Neural cell (in vitro differentiated cells): ENCODE measurements at regions not wholly inside any gene's neighbourhood (a gene's known extent, or its start where the extent isn't known, plus 50 kb on each side); places are given as distances from the start of the nearest gene placed in this dataset.

Experiments
- H2AFZ ChIP-seq: fragments of 200-600, 300-800 bp; sonication (generic), shearing (Covaris generic); 2 replicates; pipeline ENCODE4 v1.6.0; 2014; ENCODE audit warnings: low read depth, mild to moderate bottlenecking, antibody characterized with exemption, low read length, moderate library complexity
- H3F3A ChIP-seq: fragments of 200-600 bp; shearing (Covaris generic); 2 replicates; pipeline ENCODE4 v1.6.1; 2016; ENCODE audit warnings: mild to moderate bottlenecking, moderate library complexity, mixed read lengths, antibody characterized with exemption, low read length; ENCODE audit not compliant: insufficient read depth, poor library complexity, severe bottlenecking
- H3K27ac ChIP-seq: fragments of 200-600, 300-800 bp; sonication (generic), shearing (Covaris generic); 2 replicates; pipeline ENCODE4 v1.5.1; 2014; ENCODE audit warnings: mild to moderate bottlenecking, low read length, moderate library complexity
- H3K27me3 ChIP-seq: fragments of 300-800, 200-600 bp; sonication (generic), shearing (Covaris generic); 2 replicates; pipeline ENCODE4 v1.6.0; 2014; ENCODE audit warnings: mild to moderate bottlenecking, low read depth, low read length, moderate library complexity; ENCODE audit not compliant: insufficient read depth
- H3K36me3 ChIP-seq: fragments of 300-800, 200-600 bp; sonication (generic), shearing (Covaris generic); 2 replicates; pipeline ENCODE4 v1.5.1; 2014; ENCODE audit warnings: mild to moderate bottlenecking, antibody characterized with exemption, low read length, moderate library complexity; ENCODE audit not compliant: insufficient read depth
- H3K4me2 ChIP-seq: fragments of 300-800, 200-600 bp; sonication (generic), shearing (Covaris generic); 2 replicates; pipeline ENCODE4 v1.6.0; 2014; ENCODE audit warnings: mild to moderate bottlenecking, low read length
- H3K4me3 ChIP-seq: fragments of 300-800, 200-600 bp; sonication (generic), shearing (Covaris generic); 2 replicates; pipeline ENCODE4 v1.5.1; 2014; ENCODE audit warnings: mild to moderate bottlenecking, low read length, moderate library complexity
- H3K79me2 ChIP-seq: fragments of 200-600 bp; shearing (Covaris generic); replicated peaks from 2 replicates; pipeline ENCODE4 v1.6.0; 2014; ENCODE audit warnings: mild to moderate bottlenecking, low read length, moderate library complexity; ENCODE audit not compliant: insufficient read depth
- H3K9ac ChIP-seq: fragments of 300-800, 200-600 bp; sonication (generic), shearing (Covaris generic); 2 replicates; pipeline ENCODE4 v1.6.1; 2016; ENCODE audit warnings: mild to moderate bottlenecking, low read length, mixed read lengths
- H3K9me2 ChIP-seq: fragments of 200-600 bp; shearing (Covaris generic); 2 replicates; pipeline ENCODE4 v1.6.1; 2016; ENCODE audit warnings: mild to moderate bottlenecking, low read length, mixed read lengths; ENCODE audit not compliant: insufficient read depth
- H3K9me3 ChIP-seq: fragments of 200-600, 300-800 bp; sonication (generic), shearing (Covaris generic); 2 replicates; pipeline ENCODE4 v1.6.1; 2016; ENCODE audit warnings: mild to moderate bottlenecking, mixed run types, low read length, moderate library complexity, mixed read lengths
- H4K20me1 ChIP-seq: fragments of 200-600 bp; shearing (Covaris generic); 2 replicates; pipeline ENCODE4 v1.6.1; 2016; ENCODE audit warnings: mild to moderate bottlenecking, mixed run types; ENCODE audit not compliant: insufficient read depth
- CTCF ChIP-seq: fragments of 450-650 bp; IDR thresholded peaks from 2 replicates; pipeline ENCODE4 v1.5.1; 2014; ENCODE audit warnings: antibody characterized with exemption, mild to moderate bottlenecking, moderate library complexity; ENCODE audit not compliant: poor library complexity, severe bottlenecking
- EP300 ChIP-seq: fragments of 450-650 bp; conservative IDR thresholded peaks from 2 replicates; pipeline ENCODE4 v1.6.1; 2014; ENCODE audit warnings: antibody characterized with exemption, mild to moderate bottlenecking, moderate library complexity; ENCODE audit not compliant: poor library complexity, severe bottlenecking
- EZH2 ChIP-seq: fragments of 200-600, 300-800 bp; shearing (Covaris generic), sonication (generic); IDR thresholded peaks from 2 replicates; pipeline ENCODE4 v1.6.1; 2014; ENCODE audit warnings: antibody characterized with exemption, low read length, borderline replicate concordance, mild to moderate bottlenecking; ENCODE audit not compliant: insufficient read depth, poor library complexity, severe bottlenecking
- MXI1 ChIP-seq: fragments of 450-650 bp; conservative IDR thresholded peaks from 2 replicates; pipeline ENCODE4 v1.6.1; 2014; ENCODE audit warnings: antibody characterized with exemption, mild to moderate bottlenecking; ENCODE audit not compliant: poor library complexity, severe bottlenecking
- POLR2AphosphoS5 ChIP-seq: IDR thresholded peaks from 2 replicates; pipeline ENCODE4 v1.6.1; 2012
- RAD21 ChIP-seq: fragments of 450-650 bp; conservative IDR thresholded peaks from 2 replicates; pipeline ENCODE4 v1.6.1; 2014; ENCODE audit warnings: antibody characterized with exemption, mild to moderate bottlenecking, moderate library complexity
- REST ChIP-seq: IDR thresholded peaks from 2 replicates; pipeline ENCODE4 v1.6.1; 2012; ENCODE audit warnings: borderline replicate concordance
- SMC3 ChIP-seq: fragments of 450-650 bp; conservative IDR thresholded peaks from 2 replicates; pipeline ENCODE4 v1.6.1; 2014; ENCODE audit warnings: antibody characterized with exemption, mild to moderate bottlenecking, moderate library complexity; ENCODE audit not compliant: poor library complexity
- TAF1 ChIP-seq: IDR thresholded peaks from 2 replicates; pipeline ENCODE4 v1.6.1; 2012; ENCODE audit warnings: low read depth

- H3K9ac ChIP-seq = no peak overlapping the region
- no peaks in the 10 kb centered on the region for H3K36me3 ChIP-seq
- no peaks in the 10 kb centered on the region for H3K9me3 ChIP-seq
- TF ChIP-seq POLR2AphosphoS5 = no peak
- TF ChIP-seq MXI1 = no peak
- no peak for TF ChIP-seq SMC3
- TF ChIP-seq EZH2 = no peak
- TF ChIP-seq CTCF = no peak
- TF ChIP-seq TAF1 = no peak
- no peak for TF ChIP-seq REST
- TF ChIP-seq RAD21 = no peak
- no peak for TF ChIP-seq EP300
- H3K27ac ChIP-seq = no peak overlapping the region
- H3K79me2 ChIP-seq = no peaks in the 10 kb centered on the region
- no peaks in the 10 kb centered on the region for H3K9me2 ChIP-seq
- no peaks in the 10 kb centered on the region for H3K27me3 ChIP-seq
- H3K4me3 ChIP-seq = no peak overlapping the region
- no peak overlapping the region for H2AFZ ChIP-seq
- no peaks in the 10 kb centered on the region for H3F3A ChIP-seq
- no peak overlapping the region for H3K4me2 ChIP-seq
- no peaks in the 10 kb centered on the region for H4K20me1 ChIP-seq
Observed at GRCh38 chr20:5442101-5442500, 125.3 kb upstream of the PROKR2 start.

DNA sequence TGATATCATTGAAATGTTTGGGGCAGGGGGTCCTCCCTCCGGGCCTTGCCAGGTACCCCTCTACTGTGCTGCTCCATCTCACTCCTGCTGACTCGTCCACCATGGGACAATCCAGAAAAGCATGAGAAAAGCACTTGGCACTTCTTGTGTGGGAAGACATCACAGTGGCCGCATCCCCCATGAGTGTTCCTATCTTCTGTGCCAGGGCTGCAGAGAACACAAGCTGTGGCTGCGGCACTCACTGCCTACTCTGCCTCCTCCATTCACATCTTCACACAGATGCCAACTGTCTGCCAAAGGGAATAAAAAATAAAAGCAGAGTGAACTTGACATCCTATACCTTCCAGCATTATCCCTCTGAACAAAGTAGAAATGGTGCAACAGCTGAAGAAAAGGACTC, 117.4 kb upstream of the PROKR2 start:
- H3K9me2 ChIP-seq = no peaks in the 10 kb centered on the region
- H2AFZ ChIP-seq = no peak overlapping the region
- H3K9me3 ChIP-seq = no peaks in the 10 kb centered on the region

More for the DNA sequence above, 117.4 kb upstream of the PROKR2 start:
- H3F3A ChIP-seq = no peaks in the 10 kb centered on the region
- TF ChIP-seq CTCF (no peak), EZH2 (no peak), POLR2AphosphoS5 (no peak), TAF1 (no peak), MXI1 (no peak), RAD21 (no peak), SMC3 (no peak), REST (no peak), EP300 (no peak)
- H3K9ac ChIP-seq = no peak overlapping the region
- no peak overlapping the region for H3K4me3 ChIP-seq
- no peaks in the 10 kb centered on the region for H4K20me1 ChIP-seq
- H3K27me3 ChIP-seq = no peaks in the 10 kb centered on the region
- no peaks in the 10 kb centered on the region for H3K79me2 ChIP-seq
- no peaks in the 10 kb centered on the region for H3K36me3 ChIP-seq
- H3K27ac ChIP-seq = no peak overlapping the region
- no peak overlapping the region for H3K4me2 ChIP-seq
